ENCODE measurements at regions not wholly inside any gene's neighbourhood (a gene's known extent, or its start where the extent isn't known, plus 50 kb on each side); places are given as distances from the start of the nearest gene placed in this dataset.

GRCh38 chr1:5484451-5485165, 507.6 kb downstream of the NPHP4 start:
- POLR2A ChIA-PET: no interaction called here
- in situ Hi-C loops (cut with MboI): no loop called here
- FAIRE-seq (no peak), ATAC-seq (no peak), DNase-seq (ENCODE audit: low read depth, low spot score) (no peak)
- Histone ChIP-seq H3K4me1 (ENCODE audit: control insufficient read depth, insufficient read depth, low read length) (no peaks in the 10 kb centered on the region), H3K27ac (ENCODE audit: control insufficient read depth, insufficient read depth) (no peak overlapping the region), H3K36me3 (ENCODE audit: control insufficient read depth in 2 of 2, insufficient read depth in 2 of 2, low read length in 1 of 2) (no peaks in the 10 kb centered on the region), H3K4me2 (ENCODE audit: control insufficient read depth, insufficient read depth) (no peak overlapping the region), H2AFZ (ENCODE audit: control insufficient read depth, low read depth, low read length) (no peak overlapping the region), H3K27me3 (replicated peaks in 1 of 2; ENCODE audit: control insufficient read depth in 2 of 2, insufficient read depth in 2 of 2, low read length in 1 of 2) (no peaks in the 10 kb centered on the region), H3K9me3 (replicated peaks; ENCODE audit: control insufficient read depth, insufficient read depth, low read length) (no peaks in the 10 kb centered on the region), H3K79me2 (ENCODE audit: control insufficient read depth, insufficient read depth, low read length) (no peaks in the 10 kb centered on the region), H3K9ac (ENCODE audit: control insufficient read depth, insufficient read depth, low read length) (no peak overlapping the region), H3K4me3 (no peak overlapping the region), H4K20me1 (ENCODE audit: control insufficient read depth, insufficient read depth) (no peaks in the 10 kb centered on the region)
- BruUV-seq (replicated peaks): no TSS peak
- WGBS (ENCODE audit: insufficient coverage, insufficient replicate concordance, low lambda C conversion rate, missing lambda C conversion rate): 46% methylated on average over 15 of the region's 15 CpGs
- CTCF ChIA-PET: no interaction called here
- no peak for TF ChIP-seq ZNF592 (IDR thresholded peaks at IDR 0.05)
- no peak for TF ChIP-seq CREM (IDR thresholded peaks at IDR 0.05; ENCODE audit: low read depth)
- no peak for TF ChIP-seq RAD51 (IDR thresholded peaks at IDR 0.05)
- no peak for TF ChIP-seq MTA3 (IDR thresholded peaks at IDR 0.05; ENCODE audit: borderline replicate concordance, low read length)
- TF ChIP-seq USF1 (IDR thresholded peaks at IDR 0.05; ENCODE audit: borderline replicate concordance, extremely low read length, insufficient read depth, low read depth, low read length): no peak
- TF ChIP-seq BRCA1 (IDR thresholded peaks at IDR 0.05; ENCODE audit: low read depth, low read length): no peak
- no peak for TF ChIP-seq HSF1 (IDR thresholded peaks at IDR 0.05; ENCODE audit: low read depth, low read length)
- TF ChIP-seq, protein P1, sequence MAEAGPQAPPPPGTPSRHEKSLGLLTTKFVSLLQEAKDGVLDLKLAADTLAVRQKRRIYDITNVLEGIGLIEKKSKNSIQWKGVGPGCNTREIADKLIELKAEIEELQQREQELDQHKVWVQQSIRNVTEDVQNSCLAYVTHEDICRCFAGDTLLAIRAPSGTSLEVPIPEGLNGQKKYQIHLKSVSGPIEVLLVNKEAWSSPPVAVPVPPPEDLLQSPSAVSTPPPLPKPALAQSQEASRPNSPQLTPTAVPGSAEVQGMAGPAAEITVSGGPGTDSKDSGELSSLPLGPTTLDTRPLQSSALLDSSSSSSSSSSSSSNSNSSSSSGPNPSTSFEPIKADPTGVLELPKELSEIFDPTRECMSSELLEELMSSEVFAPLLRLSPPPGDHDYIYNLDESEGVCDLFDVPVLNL (IDR thresholded peaks at IDR 0.05; ENCODE audit: low read depth, low read length): no peak
- TF ChIP-seq CREB1 (IDR thresholded peaks at IDR 0.05; ENCODE audit: low read depth): no peak
- TF ChIP-seq PKNOX1 (IDR thresholded peaks at IDR 0.05): no peak
- TF ChIP-seq ZNF217 (IDR thresholded peaks at IDR 0.05): no peak
- intact Hi-C loops (cut with micrococcal nuclease; ENCODE audit: unreplicated experiment): no loop called here
- RAD21 ChIA-PET (ENCODE audit: unreplicated experiment): no interaction called here
- SMC1A ChIA-PET (ENCODE audit: uncharacterized antibody, unreplicated experiment): no interaction called here
